ENCODE measurements at regions not wholly inside any gene's neighbourhood (a gene's known extent, or its start where the extent isn't known, plus 50 kb on each side); places are given as distances from the start of the nearest gene placed in this dataset.

GRCh38 chr6:2556761-2557160 lies 194.0 kb downstream of the MYLK4 start:
- Histone ChIP-seq H4K20me1 (ENCODE audit: low read depth, low read length) (no peaks in the 10 kb centered on the region), H3K9me3 (ENCODE audit: insufficient read depth, low read length) (no peaks in the 10 kb centered on the region), H3K9me2 (replicated peaks; ENCODE audit: insufficient read depth, low read length) (no peaks in the 10 kb centered on the region), H3K36me3 (ENCODE audit: low read length) (no peaks in the 10 kb centered on the region), H3K27me3 (ENCODE audit: low read length) (no peaks in the 10 kb centered on the region), H2AFZ (ENCODE audit: low read depth, low read length, severe bottlenecking) (no peak overlapping the region), H3F3A (ENCODE audit: insufficient read depth) (no peaks in the 10 kb centered on the region), H3K9ac (ENCODE audit: low read length) (no peak overlapping the region), H3K79me2 (ENCODE audit: insufficient read depth, low read length) (no peaks in the 10 kb centered on the region), H3K4me2 (ENCODE audit: low read depth, low read length, poor library complexity, severe bottlenecking) (no peak overlapping the region), H3K27ac (ENCODE audit: low read depth, low read length) (no peak overlapping the region), H3K4me3 (ENCODE audit: insufficient read depth, low read length, poor library complexity, severe bottlenecking) (no peak overlapping the region)
- no peak for TF ChIP-seq CTCF (IDR thresholded peaks at IDR 0.05; ENCODE audit: insufficient read depth, low read length, poor library complexity, severe bottlenecking)
- no peak for TF ChIP-seq EZH2phosphoT487 (conservative IDR thresholded peaks at IDR 0.05; ENCODE audit: low read length)

- Histone ChIP-seq H3K4me2 (ENCODE audit: low read depth, low read length, poor library complexity, severe bottlenecking) (no peak overlapping the region), H3F3A (ENCODE audit: insufficient read depth) (no peaks in the 10 kb centered on the region), H3K27me3 (ENCODE audit: low read length) (no peaks in the 10 kb centered on the region), H2AFZ (ENCODE audit: low read depth, low read length, severe bottlenecking) (no peak overlapping the region), H3K9me2 (replicated peaks; ENCODE audit: insufficient read depth, low read length) (no peaks in the 10 kb centered on the region), H3K27ac (ENCODE audit: low read depth, low read length) (no peak overlapping the region), H3K36me3 (ENCODE audit: low read length) (no peaks in the 10 kb centered on the region), H4K20me1 (ENCODE audit: low read depth, low read length) (no peaks in the 10 kb centered on the region), H3K9me3 (ENCODE audit: insufficient read depth, low read length) (no peaks in the 10 kb centered on the region), H3K4me3 (ENCODE audit: insufficient read depth, low read length, poor library complexity, severe bottlenecking) (no peak overlapping the region), H3K79me2 (ENCODE audit: insufficient read depth, low read length) (no peaks in the 10 kb centered on the region), H3K9ac (ENCODE audit: low read length) (no peak overlapping the region)
- TF ChIP-seq EZH2phosphoT487 (conservative IDR thresholded peaks at IDR 0.05; ENCODE audit: low read length) (no peak), CTCF (IDR thresholded peaks at IDR 0.05; ENCODE audit: insufficient read depth, low read length, poor library complexity, severe bottlenecking) (no peak)
Measured at GRCh38 chr6:2554651-2555260, 196.0 kb downstream of the MYLK4 start.

- no peak overlapping the region for H3K9ac ChIP-seq (ENCODE audit: low read length)
- no peak overlapping the region for H2AFZ ChIP-seq (ENCODE audit: low read depth, low read length, severe bottlenecking)
- no peak overlapping the region for H3K4me3 ChIP-seq (ENCODE audit: insufficient read depth, low read length, poor library complexity, severe bottlenecking)
Measured at GRCh38 chr6:2552526-2553154, 198.1 kb downstream of the MYLK4 start.

More at GRCh38 chr6:2552526-2553154, 198.1 kb downstream of the MYLK4 start:
- peaks cover 5% of the 10 kb centered on the region; the same call in 1 of the 2 replicates for H3K9me3 ChIP-seq (ENCODE audit: insufficient read depth, low read length)
- H3K36me3 ChIP-seq (ENCODE audit: low read length): no peaks in the 10 kb centered on the region
- H3K27me3 ChIP-seq (ENCODE audit: low read length): no peaks in the 10 kb centered on the region
- no peak for TF ChIP-seq CTCF (IDR thresholded peaks at IDR 0.05; ENCODE audit: insufficient read depth, low read length, poor library complexity, severe bottlenecking)
- no peak for TF ChIP-seq EZH2phosphoT487 (conservative IDR thresholded peaks at IDR 0.05; ENCODE audit: low read length)
- H4K20me1 ChIP-seq (ENCODE audit: low read depth, low read length): no peaks in the 10 kb centered on the region
- no peak overlapping the region for H3K27ac ChIP-seq (ENCODE audit: low read depth, low read length)
- H3K9me2 ChIP-seq (replicated peaks; ENCODE audit: insufficient read depth, low read length): no peaks in the 10 kb centered on the region
- H3K4me2 ChIP-seq (ENCODE audit: low read depth, low read length, poor library complexity, severe bottlenecking): no peak overlapping the region
- H3K79me2 ChIP-seq (ENCODE audit: insufficient read depth, low read length): no peaks in the 10 kb centered on the region
- no peaks in the 10 kb centered on the region for H3F3A ChIP-seq (ENCODE audit: insufficient read depth)

Data from SU-DHL-6 (cell line).